Endothelial cell of umbilical vein (primary cell): ENCODE measurements at regions not wholly inside any gene's neighbourhood (a gene's known extent, or its start where the extent isn't known, plus 50 kb on each side); places are given as distances from the start of the nearest gene placed in this dataset.

ENCODE experiments used
- BruUV-seq: library from RNA; stranded (reverse); fragments of 400-500 nt; replicated peaks from 2 replicates; lab custom pipeline; 2021; lab: Mats Ljungman, UMichigan
- CTCF ChIA-PET: fragments of 300-600, 350-600 bp; sonication (Branson Sonifier 250); formaldehyde crosslinking; loops from one replicate; lab custom pipeline; 2021; ENCODE audit warnings: antibody characterized with exemption, inconsistent platforms; lab: Charles Lee
- POLR2A ChIA-PET: fragments of 300-600, 350-600 bp; sonication (Branson Sonifier 250); formaldehyde crosslinking; loops from one replicate; lab custom pipeline; 2021; ENCODE audit warnings: antibody characterized with exemption, inconsistent platforms; lab: Charles Lee
- DNase-seq: peaks from one replicate; pipeline ENCODE4 v3.0.0-alpha.2; 2011; ENCODE audit warnings: low read depth, low spot score
- FAIRE-seq: peaks from 2 replicates; lab custom pipeline; 2011; peaks lifted over from hg19 to GRCh38; lab: Jason Lieb, UNC
- H2AFZ ChIP-seq: 2 replicates; pipeline ENCODE4 v1.6.0; 2012; ENCODE audit warnings: low read depth, low read length, control low read depth, inconsistent platforms
- H3K27ac ChIP-seq: 2 replicates; pipeline ENCODE4 v1.5.1; 2011; ENCODE audit warnings: low read depth, mild to moderate bottlenecking, control low read depth, low read length, moderate library complexity; ENCODE audit not compliant: insufficient read depth
- H3K27me3 ChIP-seq, 2 experiments: 2 replicates each; pipeline versions ENCODE4 v1.6.0 to v1.6.1; 2011; ENCODE audit warnings: low read length in 2 of 2, mixed read lengths in 1 of 2; ENCODE audit not compliant: control insufficient read depth in 2 of 2, insufficient read depth in 2 of 2
- H3K36me3 ChIP-seq, 2 experiments: 2 replicates in 1 of 2; 3 replicates in 1 of 2; pipeline ENCODE4 v1.5.1; 2011; ENCODE audit warnings: low read length in 2 of 2, mild to moderate bottlenecking in 1 of 2, moderate library complexity in 1 of 2; ENCODE audit not compliant: control insufficient read depth in 2 of 2, insufficient read depth in 2 of 2; ENCODE audit errors: extremely low read depth in 1 of 2
- H3K4me1 ChIP-seq: 3 replicates; pipeline ENCODE4 v1.5.1; 2011; ENCODE audit warnings: mild to moderate bottlenecking, low read length; ENCODE audit not compliant: control insufficient read depth, insufficient read depth; ENCODE audit errors: extremely low read depth
- H3K4me2 ChIP-seq: 2 replicates; pipeline ENCODE4 v1.6.1; 2011; ENCODE audit warnings: low read length, control low read depth, mixed read lengths; ENCODE audit not compliant: insufficient read depth
- H3K4me3 ChIP-seq, 3 experiments: fragments of 200-600 bp in 1 of 3; sonication (generic), shearing (Covaris generic) in 1 of 3; replicated peaks in 1 of 3; 2 replicates each; pipeline ENCODE4 v1.5.1; 2011 to 2016; ENCODE audit warnings: control low read depth in 3 of 3, low read length in 3 of 3, mild to moderate bottlenecking in 2 of 3, inconsistent platforms in 1 of 3, low read depth in 1 of 3, moderate library complexity in 1 of 3; ENCODE audit not compliant: insufficient read depth in 1 of 3
- H3K79me2 ChIP-seq: 2 replicates; pipeline ENCODE4 v1.6.0; 2012; ENCODE audit warnings: low read length, inconsistent platforms; ENCODE audit not compliant: control insufficient read depth, insufficient read depth
- H3K9ac ChIP-seq: replicated peaks from 2 replicates; pipeline ENCODE3; 2011; ENCODE audit warnings: low read length, control low read depth; ENCODE audit not compliant: insufficient read depth; ENCODE audit errors: extremely low read depth
- H3K9me1 ChIP-seq: replicated peaks from 3 replicates; pipeline ENCODE4 v1.6.0; 2011; ENCODE audit warnings: mild to moderate bottlenecking, low read length; ENCODE audit not compliant: control insufficient read depth, insufficient read depth; ENCODE audit errors: extremely low read depth
- H3K9me3 ChIP-seq: replicated peaks from 2 replicates; pipeline ENCODE4 v1.5.1; 2012; ENCODE audit warnings: low read length, inconsistent platforms; ENCODE audit not compliant: control insufficient read depth, insufficient read depth
- H4K20me1 ChIP-seq: replicated peaks from 2 replicates; pipeline ENCODE3; 2011; ENCODE audit warnings: mild to moderate bottlenecking, low read length; ENCODE audit not compliant: control insufficient read depth, insufficient read depth; ENCODE audit errors: extremely low read depth
- CTCF ChIP-seq, 2 donors: IDR thresholded peaks; 1 replicate in 1 of 2; 2 replicates in 1 of 2; pipeline ENCODE4 v1.5.1; 2011; ENCODE audit warnings: low read length in 2 of 2, mild to moderate bottlenecking in 2 of 2, moderate library complexity in 2 of 2, control low read depth in 1 of 2, inconsistent platforms in 1 of 2, low read depth in 1 of 2; ENCODE audit not compliant: insufficient read depth in 1 of 2; ENCODE audit errors: extremely low read depth in 1 of 2
- EZH2 ChIP-seq: IDR thresholded peaks from 2 replicates; pipeline ENCODE4 v1.6.1; 2012; ENCODE audit warnings: borderline replicate concordance, low read depth, mild to moderate bottlenecking, moderate library complexity, low read length, inconsistent platforms; ENCODE audit not compliant: severe bottlenecking
- FOS ChIP-seq: IDR thresholded peaks from 2 replicates; pipeline ENCODE4 v1.6.1; 2011; ENCODE audit warnings: mild to moderate bottlenecking, low read length, moderate library complexity, borderline replicate concordance; ENCODE audit not compliant: insufficient read depth
- GATA2 ChIP-seq: IDR thresholded peaks from 2 replicates; pipeline ENCODE4 v1.7.0; 2011; ENCODE audit warnings: low read depth, mild to moderate bottlenecking, moderate library complexity, mixed read lengths, low read length; ENCODE audit not compliant: insufficient read length, insufficient read depth
- JUN ChIP-seq: IDR thresholded peaks from 2 replicates; pipeline ENCODE4 v1.6.1; 2011; ENCODE audit warnings: borderline replicate concordance, low read depth; ENCODE audit not compliant: insufficient read length, insufficient read depth
- MYC ChIP-seq: IDR thresholded peaks from one replicate; pipeline ENCODE4 v1.6.1; 2011; ENCODE audit warnings: mild to moderate bottlenecking, low read depth, low read length
- POLR2A ChIP-seq: IDR thresholded peaks from 2 replicates; pipeline ENCODE4 v1.6.1; 2012; ENCODE audit warnings: low read depth, mild to moderate bottlenecking, control low read depth, low read length
- POLR2AphosphoS5 ChIP-seq: IDR thresholded peaks from 2 replicates; pipeline ENCODE4 v1.6.1; 2012; ENCODE audit warnings: low read depth, mild to moderate bottlenecking, control low read depth, low read length, moderate library complexity; ENCODE audit not compliant: insufficient read depth
- dilution Hi-C: fragments of 300-500 bp; cut with MboI; formaldehyde crosslinking; loops from one replicate; pipeline ENCODE4 v1.15.0; 2019; ENCODE audit warnings: low sequenced_read_pairs; ENCODE audit not compliant: extremely low pct_ligation_motif_present
- intact Hi-C: fragments of 100-400 bp; cut with micrococcal nuclease; formaldehyde crosslinking; loops from one replicate; pipeline ENCODE4 v1.10.0; 2022
- TF ChIP-seq, protein P1 (sequence below): IDR thresholded peaks from 2 replicates; pipeline ENCODE4 v1.6.1; 2011; ENCODE audit not compliant: insufficient read depth, insufficient read length

DNA sequence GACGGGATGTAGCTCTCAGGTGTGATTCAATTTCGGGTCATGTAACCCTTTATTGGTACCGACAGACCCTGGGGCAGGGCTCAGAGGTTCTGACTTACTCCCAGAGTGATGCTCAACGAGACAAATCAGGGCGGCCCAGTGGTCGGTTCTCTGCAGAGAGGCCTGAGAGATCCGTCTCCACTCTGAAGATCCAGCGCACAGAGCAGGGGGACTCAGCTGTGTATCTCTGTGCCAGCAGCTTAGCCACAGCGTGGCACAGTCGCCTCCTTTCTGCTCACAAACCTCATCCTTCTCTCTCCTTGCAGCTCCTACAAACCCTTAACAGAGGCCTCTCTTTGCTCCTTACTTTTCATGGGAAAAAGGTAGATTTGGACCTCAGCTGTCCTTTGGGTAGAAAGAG lies 197.5 kb upstream of the PRSS58 start:
- Histone ChIP-seq H3K9me1 (no peaks in the 10 kb centered on the region), H3K79me2 (no peaks in the 10 kb centered on the region), H3K4me1 (no peaks in the 10 kb centered on the region), H3K9me3 (no peaks in the 10 kb centered on the region), H3K4me3 (no peak overlapping the region), H3K4me2 (no peak overlapping the region), H3K36me3 (no peaks in the 10 kb centered on the region), H3K27ac (no peak overlapping the region), H3K9ac (no peak overlapping the region), H2AFZ (no peak overlapping the region), H4K20me1 (no peaks in the 10 kb centered on the region), H3K27me3 (peaks cover 7 to 11% of the 10 kb centered on the region in 2 experiments)
- ChIA-PET POLR2A (no interaction called here), CTCF (interaction anchor here (1.0 kb wide), 1 partner anchor 39 kb away, joined by 3 read pairs; no protein-coding TSS in a partner anchor)
- TF ChIP-seq, protein P1, sequence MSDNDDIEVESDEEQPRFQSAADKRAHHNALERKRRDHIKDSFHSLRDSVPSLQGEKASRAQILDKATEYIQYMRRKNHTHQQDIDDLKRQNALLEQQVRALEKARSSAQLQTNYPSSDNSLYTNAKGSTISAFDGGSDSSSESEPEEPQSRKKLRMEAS = no peak
- TF ChIP-seq FOS (no peak), POLR2A (no peak), EZH2 (no peak), JUN (no peak), MYC (no peak), GATA2 (no peak), POLR2AphosphoS5 (no peak), CTCF (IDR thresholded peaks at IDR 0.05; ENCODE audit: extremely low read depth in 1 of 2, insufficient read depth in 1 of 2, low read depth in 1 of 2, low read length in 2 of 2) (no peak)
- intact Hi-C loops (no loop called here), dilution Hi-C loops (no loop called here)
- no TSS peak for BruUV-seq
- FAIRE-seq (no peak), DNase-seq (no peak)
